ENCODE measurements at regions not wholly inside any gene's neighbourhood (a gene's known extent, or its start where the extent isn't known, plus 50 kb on each side); places are given as distances from the start of the nearest gene placed in this dataset.

- TF ChIP-seq CTCF (IDR thresholded peaks at IDR 0.05), result no peak
- no peak for TF ChIP-seq POLR2A (IDR thresholded peaks at IDR 0.05)
Observed at GRCh38 chr11:15419696-15420095, 305.0 kb downstream of the INSC start.
